H1 (cell line): ENCODE measurements at regions not wholly inside any gene's neighbourhood (a gene's known extent, or its start where the extent isn't known, plus 50 kb on each side); places are given as distances from the start of the nearest gene placed in this dataset.

Experiments
- CTCF ChIA-PET: fragments of 300-600 bp; sonication (Branson Sonifier 250); formaldehyde crosslinking; loops from one replicate; lab custom pipeline; 2021; ENCODE audit not compliant: partially characterized antibody; lab: Charles Lee
- POLR2A ChIA-PET: fragments of 300-600 bp; sonication (Branson Sonifier 250); formaldehyde crosslinking; loops from one replicate; lab custom pipeline; 2021; ENCODE audit warnings: inconsistent platforms; ENCODE audit not compliant: partially characterized antibody; lab: Charles Lee
- DNase-seq, 2 experiments: peaks; one replicate each; pipeline versions ENCODE4 v3.0.0 to v3.0.0-alpha.2; 2010 to 2022; ENCODE audit warnings: low spot score in 2 of 2, low read depth in 1 of 2, mixed read lengths in 1 of 2
- FAIRE-seq: peaks from 2 replicates; lab custom pipeline; 2011; peaks lifted over from hg19 to GRCh38; lab: Jason Lieb, UNC
- H2AFZ ChIP-seq: 2 replicates; pipeline ENCODE4 v1.8.1; 2012; ENCODE audit warnings: low read length, inconsistent platforms
- H2AK5ac ChIP-seq: 2 replicates; pipeline ENCODE4 v1.6.1; 2013; ENCODE audit warnings: low read depth, low read length
- H2BK120ac ChIP-seq: replicated peaks from 2 replicates; pipeline ENCODE3; 2013; ENCODE audit warnings: low read depth, low read length, inconsistent platforms
- H2BK12ac ChIP-seq: 2 replicates; pipeline ENCODE4 v1.6.1; 2013; ENCODE audit warnings: low read depth, low read length
- H2BK15ac ChIP-seq: 2 replicates; pipeline ENCODE4 v1.6.1; 2013; ENCODE audit warnings: low read length
- H2BK20ac ChIP-seq: 2 replicates; pipeline ENCODE4 v1.6.1; 2013; ENCODE audit warnings: low read length
- H2BK5ac ChIP-seq: 2 replicates; pipeline ENCODE4 v1.6.1; 2013; ENCODE audit warnings: low read depth, low read length
- H3K14ac ChIP-seq: 2 replicates; pipeline ENCODE4 v1.6.1; 2013; ENCODE audit warnings: inconsistent platforms; ENCODE audit not compliant: insufficient read length
- H3K18ac ChIP-seq: 2 replicates; pipeline ENCODE4 v1.6.1; 2013; ENCODE audit warnings: low read length; ENCODE audit errors: extremely low read depth
- H3K23ac ChIP-seq: 2 replicates; pipeline ENCODE4 v1.6.1; 2013; ENCODE audit warnings: inconsistent platforms; ENCODE audit not compliant: insufficient read length
- H3K23me2 ChIP-seq: 2 replicates; pipeline ENCODE4 v1.6.1; 2013; ENCODE audit warnings: low read depth, low read length
- H3K27ac ChIP-seq: 2 replicates; pipeline ENCODE4 v1.6.1; 2011; ENCODE audit warnings: low read depth, low read length, inconsistent platforms
- H3K27me3 ChIP-seq, 4 experiments: replicated peaks in 1 of 4; 1 replicate in 1 of 4; 2 replicates in 3 of 4; pipeline versions ENCODE4 v1.6.1 to v1.8.1; 2011 to 2013; ENCODE audit warnings: low read length in 3 of 4, mild to moderate bottlenecking in 3 of 4, inconsistent platforms in 2 of 4, mixed read lengths in 2 of 4, moderate library complexity in 1 of 4; ENCODE audit not compliant: control insufficient read depth in 3 of 4, insufficient read depth in 3 of 4; ENCODE audit errors: extremely low read depth in 1 of 4
- H3K36me3 ChIP-seq, 4 experiments: 2 replicates each; pipeline versions ENCODE4 v1.6.1 to v1.8.1; 2011 to 2013; ENCODE audit warnings: mild to moderate bottlenecking in 4 of 4, low read length in 3 of 4, moderate library complexity in 2 of 4, control low read depth in 1 of 4, inconsistent platforms in 1 of 4; ENCODE audit not compliant: insufficient read depth in 4 of 4, control insufficient read depth in 2 of 4
- H3K4ac ChIP-seq: replicated peaks from 2 replicates; pipeline ENCODE3; 2013; ENCODE audit warnings: low read length, low read depth, mixed read lengths, inconsistent platforms; ENCODE audit not compliant: insufficient read length
- H3K4me1 ChIP-seq, 4 experiments: replicated peaks in 1 of 4; 1 replicate in 1 of 4; 2 replicates in 3 of 4; pipeline versions ENCODE4 v1.6.1 to v1.8.1; 2011 to 2013; ENCODE audit warnings: low read length in 3 of 4, inconsistent platforms in 2 of 4, mixed read lengths in 1 of 4; ENCODE audit not compliant: insufficient read depth in 4 of 4, control insufficient read depth in 3 of 4
- H3K4me2 ChIP-seq, 2 experiments: 2 replicates each; pipeline versions ENCODE4 v1.6.1 to v1.8.1; 2011 to 2013; ENCODE audit warnings: low read depth in 2 of 2, low read length in 2 of 2, control low read depth in 1 of 2, inconsistent platforms in 1 of 2, mild to moderate bottlenecking in 1 of 2; ENCODE audit not compliant: insufficient read depth in 1 of 2
- H3K4me3 ChIP-seq, 4 experiments: fragments of 200-600, 300-600 bp in 1 of 4; sonication (generic), shearing (Covaris generic), sonication (Bioruptor Twin) in 1 of 4; 2 replicates each; pipeline versions ENCODE4 v1.5.1 to v1.8.1; 2011 to 2016; ENCODE audit warnings: low read length in 4 of 4, low read depth in 3 of 4, control low read depth in 2 of 4, inconsistent platforms in 2 of 4, mild to moderate bottlenecking in 2 of 4, mixed read lengths in 1 of 4, moderate library complexity in 1 of 4; ENCODE audit not compliant: insufficient read depth in 2 of 4; ENCODE audit errors: extremely low read depth in 1 of 4
- H3K56ac ChIP-seq: replicated peaks from 2 replicates; pipeline ENCODE3; 2013; ENCODE audit warnings: low read depth, mild to moderate bottlenecking, mixed read lengths, low read length, inconsistent platforms; ENCODE audit not compliant: insufficient read length
- H3K79me1 ChIP-seq: 2 replicates; pipeline ENCODE4 v1.6.1; 2013; ENCODE audit warnings: low read depth, low read length, control low read depth
- H3K79me2 ChIP-seq, 2 experiments: 2 replicates each; pipeline versions ENCODE4 v1.6.1 to v1.8.1; 2012 to 2013; ENCODE audit warnings: low read length in 2 of 2, mild to moderate bottlenecking in 2 of 2, inconsistent platforms in 1 of 2; ENCODE audit not compliant: insufficient read depth in 2 of 2, control insufficient read depth in 1 of 2
- H3K9ac ChIP-seq, 4 experiments: replicated peaks in 1 of 4; 1 replicate in 1 of 4; 2 replicates in 3 of 4; pipeline versions ENCODE4 v1.6.1 to v1.8.1; 2011 to 2013; ENCODE audit warnings: low read depth in 3 of 4, low read length in 3 of 4, control low read depth in 2 of 4, mild to moderate bottlenecking in 2 of 4, moderate library complexity in 2 of 4, inconsistent platforms in 1 of 4; ENCODE audit errors: extremely low read depth in 1 of 4
- H3K9me3 ChIP-seq, 2 experiments: 2 replicates each; pipeline versions ENCODE4 v1.6.1 to v1.8.1; 2012 to 2013; ENCODE audit warnings: mild to moderate bottlenecking in 2 of 2, moderate library complexity in 2 of 2, control low read depth in 1 of 2, inconsistent platforms in 1 of 2, low read depth in 1 of 2, low read length in 1 of 2, mixed read lengths in 1 of 2; ENCODE audit not compliant: insufficient read depth in 2 of 2
- H4K20me1 ChIP-seq, 2 experiments: replicated peaks in 1 of 2; 2 replicates each; pipeline versions ENCODE3 to v1.8.1; 2011 to 2013; ENCODE audit warnings: inconsistent platforms in 2 of 2, low read length in 2 of 2, mild to moderate bottlenecking in 1 of 2; ENCODE audit not compliant: insufficient read depth in 2 of 2, control insufficient read depth in 1 of 2
- H4K5ac ChIP-seq: 2 replicates; pipeline ENCODE4 v1.6.1; 2013; ENCODE audit warnings: low read length, low read depth, mixed read lengths, inconsistent platforms; ENCODE audit not compliant: insufficient read length
- H4K8ac ChIP-seq: 2 replicates; pipeline ENCODE4 v1.8.0; 2013; ENCODE audit warnings: mild to moderate bottlenecking, moderate library complexity, low read length, inconsistent platforms; ENCODE audit not compliant: insufficient read depth; ENCODE audit errors: extremely low read depth
- H4K91ac ChIP-seq: replicated peaks from 2 replicates; pipeline ENCODE3; 2013; ENCODE audit warnings: low read length, mixed read lengths, inconsistent platforms; ENCODE audit not compliant: insufficient read length
- BACH1 ChIP-seq: IDR thresholded peaks from 2 replicates; pipeline ENCODE4 v1.6.1; 2012; ENCODE audit warnings: low read length, improper control_type of control experiment
- CTBP2 ChIP-seq: IDR thresholded peaks from 2 replicates; pipeline ENCODE4 v1.7.0; 2011; ENCODE audit warnings: borderline replicate concordance, mild to moderate bottlenecking, moderate library complexity, mixed read lengths, low read length; ENCODE audit not compliant: insufficient read depth, insufficient read length
- EZH2 ChIP-seq: fragments of 200-600 bp; sonication (generic); IDR thresholded peaks from 2 replicates; pipeline ENCODE4 v1.7.1; 2012; ENCODE audit warnings: low read depth, mild to moderate bottlenecking, moderate library complexity, low read length, inconsistent platforms; ENCODE audit not compliant: severe bottlenecking
- GABPA ChIP-seq: IDR thresholded peaks from 2 replicates; pipeline ENCODE4 v1.6.1; 2011; ENCODE audit warnings: mild to moderate bottlenecking, low read length, moderate library complexity, borderline replicate concordance; ENCODE audit not compliant: insufficient read depth
- JUND ChIP-seq: IDR thresholded peaks from 2 replicates; pipeline ENCODE4 v1.6.1; 2011; ENCODE audit warnings: mild to moderate bottlenecking, improper control_type of control experiment, low read length
- KDM4A ChIP-seq: IDR thresholded peaks from one replicate; pipeline ENCODE4 v1.7.1; 2012; ENCODE audit warnings: low read depth, mild to moderate bottlenecking, moderate library complexity, low read length, inconsistent platforms; ENCODE audit not compliant: severe bottlenecking
- PHF8 ChIP-seq: fragments of 200-600 bp; sonication (generic); conservative IDR thresholded peaks from 2 replicates; pipeline ENCODE4 v1.7.1; 2012; ENCODE audit warnings: low read depth, mild to moderate bottlenecking, inconsistent platforms, low read length, moderate library complexity
- SIX5 ChIP-seq: IDR thresholded peaks from 2 replicates; pipeline ENCODE4 v1.6.1; 2011; ENCODE audit warnings: mild to moderate bottlenecking, low read depth, low read length
- SP1 ChIP-seq: IDR thresholded peaks from 2 replicates; pipeline ENCODE4 v1.6.1; 2011; ENCODE audit warnings: low read depth, low read length
- TBP ChIP-seq: IDR thresholded peaks from 2 replicates; pipeline ENCODE4 v1.6.1; 2011; ENCODE audit warnings: low read depth, low read length, improper control_type of control experiment
- YY1 ChIP-seq: IDR thresholded peaks from 2 replicates; pipeline ENCODE4 v1.6.1; 2011; ENCODE audit warnings: low read depth, mild to moderate bottlenecking, low read length
- ZNF274 ChIP-seq: IDR thresholded peaks from 2 replicates; pipeline ENCODE4 v1.7.0; 2012; ENCODE audit warnings: low read length, borderline replicate concordance; ENCODE audit errors: extremely low read depth
- WGBS, 2 experiments: shearing (Covaris generic) in 1 of 2; methylation state at CpG; one replicate each; pipeline versions ENCODE4 v1.1.6 to v1.1.7; 2013 to 2015; ENCODE audit warnings: low lambda C conversion rate in 2 of 2, mixed read lengths in 2 of 2, inconsistent platforms in 1 of 2, low coverage in 1 of 2, missing lambda C conversion rate in 1 of 2; ENCODE audit not compliant: insufficient replicate concordance in 2 of 2, insufficient coverage in 1 of 2, insufficient read length in 1 of 2; ENCODE audit errors: extremely low coverage in 1 of 2, missing lambda C conversion rate in 1 of 2; 5-methylcytosine and 5-hydroxymethylcytosine counted together
- TF ChIP-seq, protein P1 (sequence below): IDR thresholded peaks from 2 replicates; pipeline ENCODE4 v1.6.1; 2011; ENCODE audit warnings: low read length, improper control_type of control experiment
- TF ChIP-seq, protein P2 (sequence below): IDR thresholded peaks from 2 replicates; pipeline ENCODE4 v1.6.1; 2011; ENCODE audit warnings: low read depth, mild to moderate bottlenecking, low read length; ENCODE audit not compliant: insufficient read depth

DNA sequence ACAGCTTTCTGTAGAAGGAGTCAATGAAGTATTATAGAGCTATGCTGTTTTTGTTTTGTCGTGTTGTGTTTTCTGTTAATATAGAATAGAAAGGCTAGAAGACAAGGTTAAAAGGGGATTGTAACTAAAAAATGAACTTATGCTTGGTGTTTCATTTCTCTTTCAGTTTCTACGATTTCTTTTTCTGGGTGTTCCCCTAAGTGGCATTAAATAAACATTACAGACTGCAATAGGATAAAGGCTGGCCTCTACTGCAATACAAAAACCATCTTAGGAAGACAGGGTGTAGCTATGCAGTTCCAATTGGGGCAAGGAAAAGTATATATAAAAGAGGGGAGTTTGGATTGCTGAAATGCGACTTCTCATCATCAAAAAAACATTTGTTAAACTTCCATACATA, 1609.7 kb upstream of the ACVR2A start:
- Histone ChIP-seq H3K79me2 (no peaks in the 10 kb centered on the region), H2AK5ac (no peak overlapping the region), H3K56ac (no peak overlapping the region), H4K8ac (no peak overlapping the region), H3K14ac (no peak overlapping the region), H2BK15ac (no peak overlapping the region), H4K5ac (no peak overlapping the region), H3K23ac (no peak overlapping the region), H2BK5ac (no peak overlapping the region), H3K4me1 (no peaks in the 10 kb centered on the region), H3K27me3 (no peaks in the 10 kb centered on the region), H2AFZ (no peak overlapping the region), H4K20me1 (no peaks in the 10 kb centered on the region), H3K4ac (no peak overlapping the region), H3K4me2 (no peak overlapping the region), H2BK12ac (no peak overlapping the region), H3K18ac (no peak overlapping the region), H3K27ac (no peak overlapping the region), H3K36me3 (no peaks in the 10 kb centered on the region), H2BK120ac (no peak overlapping the region), H3K79me1 (no peaks in the 10 kb centered on the region), H3K9me3 (no peaks in the 10 kb centered on the region), H3K23me2 (no peaks in the 10 kb centered on the region), H3K9ac (no peak overlapping the region), H2BK20ac (no peak overlapping the region), H3K4me3 (no peak overlapping the region), H4K91ac (no peak overlapping the region)
- POLR2A ChIA-PET: no interaction called here
- DNase-seq (no peak), FAIRE-seq (no peak)
- CTCF ChIA-PET: interaction anchor here (0.7 kb wide), 1 partner anchor 10 kb away, joined by 3 read pairs; no protein-coding TSS in a partner anchor
- 92% methylated on average over 3 of the region's 3 CpGs; no CpG with 5 or more reads in 1 of the 2 experiments for WGBS, 2 experiments
- no peak for TF ChIP-seq KDM4A
- no peak for TF ChIP-seq SIX5
- TF ChIP-seq, protein P1, sequence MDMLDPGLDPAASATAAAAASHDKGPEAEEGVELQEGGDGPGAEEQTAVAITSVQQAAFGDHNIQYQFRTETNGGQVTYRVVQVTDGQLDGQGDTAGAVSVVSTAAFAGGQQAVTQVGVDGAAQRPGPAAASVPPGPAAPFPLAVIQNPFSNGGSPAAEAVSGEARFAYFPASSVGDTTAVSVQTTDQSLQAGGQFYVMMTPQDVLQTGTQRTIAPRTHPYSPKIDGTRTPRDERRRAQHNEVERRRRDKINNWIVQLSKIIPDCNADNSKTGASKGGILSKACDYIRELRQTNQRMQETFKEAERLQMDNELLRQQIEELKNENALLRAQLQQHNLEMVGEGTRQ: no peak
- no peak for TF ChIP-seq SP1
- no peak for TF ChIP-seq JUND
- no peak for TF ChIP-seq CTBP2
- no peak for TF ChIP-seq TBP
- TF ChIP-seq ZNF274: no peak
- TF ChIP-seq PHF8: no peak
- TF ChIP-seq BACH1: no peak
- no peak for TF ChIP-seq EZH2
- no peak for TF ChIP-seq YY1
- TF ChIP-seq GABPA: no peak
- TF ChIP-seq, protein P2, sequence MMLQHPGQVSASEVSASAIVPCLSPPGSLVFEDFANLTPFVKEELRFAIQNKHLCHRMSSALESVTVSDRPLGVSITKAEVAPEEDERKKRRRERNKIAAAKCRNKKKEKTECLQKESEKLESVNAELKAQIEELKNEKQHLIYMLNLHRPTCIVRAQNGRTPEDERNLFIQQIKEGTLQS: no peak
